ENCODE measurements at regions not wholly inside any gene's neighbourhood (a gene's known extent, or its start where the extent isn't known, plus 50 kb on each side); places are given as distances from the start of the nearest gene placed in this dataset.

GRCh38 chrX:147485207-147485606, 426.5 kb upstream of the FMR1 start:
- no peaks in the 10 kb centered on the region for H3K36me3 ChIP-seq (ENCODE audit: insufficient read depth, low read length)
- H3K9me3 ChIP-seq (ENCODE audit: control insufficient read depth in 1 of 2, insufficient read depth in 1 of 2, low read length in 2 of 2), result no peaks in the 10 kb centered on the region
- no peak for ATAC-seq (ENCODE audit: poor library complexity)
- no peaks in the 10 kb centered on the region for H3K36me3 Mint-ChIP-seq (ENCODE audit: low read depth)
- intact Hi-C loops (cut with DNase I, micrococcal nuclease), result no loop called here
- no peak overlapping the region for H3K27ac Mint-ChIP-seq
- POLR2A ChIA-PET, result no interaction called here
- CTCF ChIA-PET, result no interaction called here
- no peaks in the 10 kb centered on the region for H3K27me3 Mint-ChIP-seq
- H3K9me3 Mint-ChIP-seq, result no peaks in the 10 kb centered on the region
- no peaks in the 10 kb centered on the region for H3K4me1 Mint-ChIP-seq (ENCODE audit: low read depth)
- no peak overlapping the region for H3K4me3 ChIP-seq (ENCODE audit: low read length)
- peak in 2 of 14 experiments; percentile 0 to 1 for DNase-seq
- no peak overlapping the region for H3K4me3 Mint-ChIP-seq
- H3K27ac ChIP-seq (ENCODE audit: low read depth in 1 of 2, low read length in 2 of 2), result no peak overlapping the region
- no peaks in the 10 kb centered on the region for H3K4me1 ChIP-seq (ENCODE audit: insufficient read depth, low read length)
- no peak for TF ChIP-seq CTCF (IDR thresholded peaks at IDR 0.05)
- no peaks in the 10 kb centered on the region for H3K27me3 ChIP-seq (ENCODE audit: control insufficient read depth in 1 of 2, insufficient read depth in 2 of 2, low read length in 2 of 2)

GRCh38 chrX:147494365-147494764, 417.4 kb upstream of the FMR1 start:
- H3K27me3 ChIP-seq (ENCODE audit: control insufficient read depth in 1 of 2, insufficient read depth in 2 of 2, low read length in 2 of 2), result no peaks in the 10 kb centered on the region
- POLR2A ChIA-PET, result no interaction called here

GRCh38 chrX:147498796-147499195, 412.9 kb upstream of the FMR1 start:
- Mint-ChIP-seq H3K36me3 (ENCODE audit: low read depth) (no peaks in the 10 kb centered on the region), H3K4me3 (no peak overlapping the region), H3K27me3 (no peaks in the 10 kb centered on the region), H3K9me3 (no peaks in the 10 kb centered on the region), H3K4me1 (ENCODE audit: low read depth) (no peaks in the 10 kb centered on the region), H3K27ac (no peak overlapping the region)
- no peaks in the 10 kb centered on the region for H3K36me3 ChIP-seq (ENCODE audit: insufficient read depth, low read length)
- DNase-seq, result no peak
- TF ChIP-seq CTCF (IDR thresholded peaks at IDR 0.05), result no peak
- ATAC-seq (ENCODE audit: poor library complexity), result no peak
- POLR2A ChIA-PET, result no interaction called here
- H3K27me3 ChIP-seq (ENCODE audit: control insufficient read depth in 1 of 2, insufficient read depth in 2 of 2, low read length in 2 of 2), result no peaks in the 10 kb centered on the region
- intact Hi-C loops (cut with DNase I, micrococcal nuclease), result no loop called here
- H3K4me1 ChIP-seq (ENCODE audit: insufficient read depth, low read length), result no peaks in the 10 kb centered on the region
- H3K9me3 ChIP-seq (ENCODE audit: control insufficient read depth in 1 of 2, insufficient read depth in 1 of 2, low read length in 2 of 2), result no peaks in the 10 kb centered on the region
- CTCF ChIA-PET, result no interaction called here
- H3K4me3 ChIP-seq (ENCODE audit: low read length), result no peak overlapping the region
- H3K27ac ChIP-seq (ENCODE audit: low read depth in 1 of 2, low read length in 2 of 2), result no peak overlapping the region

More at GRCh38 chrX:147494365-147494764, 417.4 kb upstream of the FMR1 start:
- Mint-ChIP-seq H3K4me1 (ENCODE audit: low read depth) (no peaks in the 10 kb centered on the region), H3K27me3 (no peaks in the 10 kb centered on the region), H3K27ac (no peak overlapping the region), H3K9me3 (no peaks in the 10 kb centered on the region), H3K4me3 (no peak overlapping the region), H3K36me3 (ENCODE audit: low read depth) (no peaks in the 10 kb centered on the region)
- Histone ChIP-seq H3K4me3 (ENCODE audit: low read length) (no peak overlapping the region), H3K4me1 (ENCODE audit: insufficient read depth, low read length) (no peaks in the 10 kb centered on the region), H3K27ac (ENCODE audit: low read depth in 1 of 2, low read length in 2 of 2) (no peak overlapping the region), H3K36me3 (ENCODE audit: insufficient read depth, low read length) (no peaks in the 10 kb centered on the region), H3K9me3 (ENCODE audit: control insufficient read depth in 1 of 2, insufficient read depth in 1 of 2, low read length in 2 of 2) (no peaks in the 10 kb centered on the region)
- ATAC-seq (ENCODE audit: poor library complexity), result no peak
- CTCF ChIA-PET, result no interaction called here
- intact Hi-C loops (cut with DNase I, micrococcal nuclease), result no loop called here
- TF ChIP-seq CTCF (IDR thresholded peaks at IDR 0.05), result no peak
- DNase-seq, result no peak
